Fibroblast of skin of back (primary cell): ENCODE measurements at regions not wholly inside any gene's neighbourhood (a gene's known extent, or its start where the extent isn't known, plus 50 kb on each side); places are given as distances from the start of the nearest gene placed in this dataset.
"Not testable (repeated sequence)": the region's sequence is repeated elsewhere in the genome, so short reads cannot be mapped to it uniquely, and the experiment has no call there.

Source experiments
- DNase-seq: peaks from one replicate; pipeline ENCODE4 v3.0.0-alpha.2; 2013

DNA sequence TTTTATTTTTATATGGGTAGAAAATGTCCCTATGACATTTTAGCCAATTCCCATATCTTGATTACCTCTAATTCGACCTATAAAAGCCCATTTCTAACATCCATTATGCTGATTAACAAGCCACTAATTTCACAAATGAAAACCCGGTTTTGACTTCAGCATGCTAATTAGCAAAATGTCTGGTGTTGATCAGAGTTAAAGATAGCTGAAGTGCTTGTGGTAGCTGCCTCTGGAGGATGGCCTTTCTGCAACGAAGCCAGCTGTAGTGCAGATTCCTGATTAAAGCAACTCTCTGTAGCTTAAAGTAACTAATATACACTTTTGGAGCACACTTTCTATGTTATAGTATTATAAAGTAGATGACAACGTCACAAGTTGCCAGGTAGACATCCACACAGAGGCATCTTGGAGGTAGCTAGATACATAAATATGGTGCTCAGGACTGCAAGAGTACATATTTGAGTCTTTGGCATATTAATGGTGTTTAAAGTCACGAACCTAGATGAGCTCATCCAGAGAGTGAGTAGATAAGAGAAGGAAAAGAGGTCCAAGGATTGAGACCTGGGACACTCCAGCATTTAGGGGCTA, 239.5 kb downstream of the BRINP2 start:
- no peak for DNase-seq

DNA sequence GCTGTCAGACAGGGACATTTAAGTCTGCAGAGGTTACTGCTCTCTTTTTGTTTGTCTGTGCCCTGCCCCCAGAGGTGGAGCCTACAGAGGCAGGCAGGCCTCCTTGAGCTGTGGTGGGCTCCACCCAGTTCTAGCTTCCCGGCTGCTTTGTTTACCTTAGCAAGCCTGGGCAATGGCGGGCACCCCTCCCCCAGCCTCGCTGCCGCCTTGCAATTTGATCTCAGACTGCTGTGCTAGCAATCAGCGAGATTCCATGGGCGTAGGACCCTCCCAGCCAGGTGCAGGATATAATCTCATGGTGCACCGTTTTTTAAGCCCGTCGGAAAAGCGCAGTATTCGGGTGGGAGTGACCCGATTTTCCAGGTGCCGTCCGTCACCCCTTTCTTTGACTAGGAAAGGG, 235.6 kb downstream of the BRINP2 start:
- not testable (repeated sequence) for DNase-seq

- DNase-seq = no peak
Measured at GRCh38 chr1:177392336-177392735, 221.6 kb downstream of the BRINP2 start.

GRCh38 chr1:177385760-177386698, 215.3 kb downstream of the BRINP2 start:
- DNase-seq = no peak

DNA sequence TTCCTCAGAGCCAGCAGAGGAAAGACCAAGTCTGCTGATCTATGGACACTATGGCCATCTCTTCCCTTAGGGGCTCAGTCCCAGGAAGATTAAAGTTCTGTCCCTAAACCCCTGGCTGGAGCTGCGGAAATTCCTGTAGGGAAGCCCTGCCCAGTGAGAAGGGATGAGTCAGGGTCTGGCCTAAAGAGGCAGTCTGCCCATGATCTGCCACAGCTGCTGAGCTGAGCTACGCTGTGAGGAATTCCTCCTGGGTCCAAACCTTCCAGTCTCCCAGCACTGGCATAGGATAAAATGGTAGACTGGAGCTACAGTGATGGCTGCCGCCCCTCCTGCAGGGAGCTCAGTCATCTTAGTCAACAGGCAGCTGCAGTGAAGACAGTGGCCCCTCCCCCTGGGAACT, 213.7 kb downstream of the BRINP2 start:
- peak; percentile 15 for DNase-seq

DNA sequence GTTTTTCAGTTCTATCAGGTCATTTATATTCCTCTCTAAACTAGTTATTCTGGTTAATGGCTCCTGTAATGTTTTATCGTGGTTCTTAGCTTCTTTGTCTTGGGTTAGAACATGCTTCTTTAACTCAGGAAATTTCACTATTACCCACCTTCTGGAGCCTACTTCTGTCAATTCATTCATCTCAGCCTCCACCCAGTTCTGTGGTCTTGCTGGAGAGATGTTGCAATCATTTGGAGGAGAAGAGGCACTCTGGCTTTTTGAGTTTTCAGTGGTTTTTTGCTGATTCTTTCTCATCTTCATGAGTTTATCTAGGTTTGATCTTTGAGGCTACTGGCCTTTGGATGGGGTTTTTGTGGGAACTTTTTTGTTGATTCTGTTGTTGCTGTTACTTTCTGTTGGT, 213.0 kb downstream of the BRINP2 start:
- DNase-seq = no peak

DNA sequence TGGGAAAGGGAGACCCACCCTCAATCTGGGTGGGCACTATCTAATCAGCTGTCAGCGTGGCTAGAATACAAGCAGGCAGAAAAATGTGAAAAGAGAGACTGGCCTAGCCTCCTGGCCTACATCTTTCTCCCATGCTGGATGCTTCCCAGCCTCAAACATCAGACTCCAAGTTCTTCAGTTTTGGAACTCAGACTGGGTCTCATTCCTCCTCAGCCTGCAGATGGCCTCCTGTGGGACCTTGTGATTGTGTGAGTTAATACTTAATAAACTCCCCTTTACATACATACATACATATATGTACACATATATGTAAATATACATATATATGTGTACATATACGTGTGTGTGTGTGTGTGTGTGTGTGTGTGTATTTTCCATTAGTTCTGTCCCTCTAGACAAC, 207.1 kb downstream of the BRINP2 start:
- DNase-seq = no peak

DNA sequence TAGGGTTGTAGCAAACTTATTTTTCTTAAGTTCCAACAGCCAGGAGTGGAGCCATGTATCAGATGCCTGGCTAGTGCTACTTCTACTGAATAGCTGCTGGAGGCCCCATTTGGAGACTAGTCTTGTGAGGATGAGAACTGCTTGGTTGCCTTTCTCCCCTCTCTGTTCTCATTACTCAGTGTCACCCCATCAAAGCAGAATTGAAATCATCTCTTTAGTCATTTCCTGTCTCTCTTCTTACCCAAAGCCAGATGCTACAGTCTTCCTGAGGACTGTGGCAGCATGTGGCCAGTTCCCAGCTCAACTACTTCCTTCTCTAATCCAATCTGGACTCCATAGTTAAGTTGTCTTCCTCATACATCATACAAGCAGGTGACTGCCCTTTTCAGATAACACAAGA, 197.5 kb downstream of the BRINP2 start:
- DNase-seq = peak; percentile 13

- no peak for DNase-seq
Measured at GRCh38 chr1:177366091-177366490, 195.3 kb downstream of the BRINP2 start.

GRCh38 chr1:177360791-177361190, 190.0 kb downstream of the BRINP2 start:
- DNase-seq = no peak

DNA sequence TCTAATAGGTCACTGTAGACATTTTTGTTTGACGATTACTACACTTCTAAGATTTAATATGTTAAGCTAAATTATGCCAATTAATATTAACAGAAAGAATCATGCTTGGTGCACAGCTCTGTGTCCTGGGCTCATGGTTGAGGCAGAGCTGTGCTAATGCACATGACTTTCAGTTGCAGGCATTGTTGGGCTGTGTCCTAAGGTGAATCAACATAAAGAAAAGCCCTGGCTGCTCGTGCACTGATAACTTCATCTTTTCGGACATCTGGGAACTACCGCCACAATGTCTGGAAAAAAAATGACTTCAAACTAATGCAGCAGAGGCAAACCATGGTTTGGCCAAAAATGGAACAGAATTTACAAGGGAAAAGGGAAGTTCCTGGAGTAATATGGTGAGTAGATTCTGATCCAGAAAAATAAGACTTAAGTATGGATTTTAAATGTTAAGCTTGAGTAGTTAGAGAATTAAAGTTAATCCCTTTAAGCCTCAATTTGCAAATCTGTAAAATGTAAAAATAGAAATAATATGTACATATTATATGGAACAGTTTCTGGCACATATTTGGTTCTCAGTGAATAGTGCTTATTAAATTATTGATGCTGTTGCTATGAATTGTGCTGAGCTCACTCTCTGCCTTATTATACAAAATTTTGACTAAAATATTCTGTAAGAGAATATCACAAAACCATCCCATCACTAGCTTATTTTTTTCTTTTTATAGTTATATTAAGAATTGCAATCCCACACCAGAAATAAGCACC, 186.1 kb downstream of the BRINP2 start:
- no peak for DNase-seq

- peak; percentile 7 for DNase-seq
Measured at GRCh38 chr1:177355575-177355974, 184.8 kb downstream of the BRINP2 start.

DNA sequence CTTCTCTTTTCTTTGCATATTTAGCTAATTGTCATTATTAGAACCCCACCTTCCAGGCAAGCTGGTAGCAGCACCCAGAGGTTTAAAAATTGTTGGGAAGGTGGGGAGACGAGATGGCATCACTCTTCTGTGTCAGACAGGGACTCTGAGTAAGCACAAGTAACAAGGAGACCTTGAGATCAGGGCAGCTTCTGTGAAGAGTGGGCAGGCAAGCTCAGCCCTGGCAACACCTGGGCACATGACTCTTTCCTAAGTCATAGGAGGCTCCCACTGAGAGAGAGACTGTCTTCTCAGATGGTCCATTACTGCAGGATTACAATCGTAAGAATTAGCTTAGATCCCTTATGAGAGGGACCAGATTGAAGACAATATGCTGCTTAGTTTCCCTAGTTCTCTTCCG, 183.5 kb downstream of the BRINP2 start:
- no peak for DNase-seq

- DNase-seq = no peak
Measured at GRCh38 chr1:177351361-177352108, 180.8 kb downstream of the BRINP2 start.

DNA sequence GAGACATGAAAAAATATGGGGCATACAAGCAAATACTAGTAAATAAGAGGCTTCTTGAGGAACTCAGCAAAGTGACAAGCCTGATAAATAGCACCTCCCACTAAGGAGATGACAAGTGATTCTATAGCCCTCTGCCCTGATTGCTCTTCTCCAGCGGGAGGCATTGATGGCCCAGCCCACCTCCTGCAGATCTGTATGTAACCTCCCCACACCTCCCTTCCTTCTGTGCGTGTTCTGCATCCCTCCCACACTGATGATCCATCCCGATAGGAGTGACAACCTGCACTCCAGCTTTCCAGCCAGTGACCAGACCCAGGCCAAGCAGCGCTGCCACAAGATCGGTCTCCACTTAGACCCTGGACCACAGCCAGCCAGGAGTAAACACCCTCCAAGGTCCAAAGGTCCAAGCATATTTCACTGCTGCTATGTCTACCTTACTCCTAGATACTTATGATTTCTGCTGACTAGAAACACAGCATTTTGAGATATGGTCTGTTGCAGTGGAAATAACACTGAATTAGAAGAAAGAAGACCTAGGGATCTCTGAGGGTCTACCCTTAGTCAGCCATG, 176.1 kb downstream of the BRINP2 start:
- no peak for DNase-seq

GRCh38 chr1:177343445-177343844, 172.7 kb downstream of the BRINP2 start:
- DNase-seq = no peak

DNA sequence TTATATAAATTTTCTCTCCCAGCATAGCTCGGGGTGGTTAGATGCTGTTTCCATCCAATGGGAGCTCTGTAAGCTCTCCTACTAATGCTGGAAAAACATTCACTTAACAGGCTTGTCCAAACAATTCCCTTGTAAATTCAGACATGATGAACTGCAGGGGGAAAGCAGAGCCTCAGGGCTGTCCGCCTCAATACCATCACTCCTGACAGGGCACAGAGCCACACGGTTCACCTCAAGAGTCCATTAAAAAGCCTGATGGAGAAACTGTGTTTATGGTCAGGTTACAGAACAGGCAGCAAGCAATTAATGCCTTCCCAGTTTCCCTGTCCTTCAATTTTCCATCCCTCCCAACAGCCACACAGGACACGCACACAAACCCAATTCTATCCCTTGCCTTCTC, 171.0 kb downstream of the BRINP2 start:
- DNase-seq = no peak

DNA sequence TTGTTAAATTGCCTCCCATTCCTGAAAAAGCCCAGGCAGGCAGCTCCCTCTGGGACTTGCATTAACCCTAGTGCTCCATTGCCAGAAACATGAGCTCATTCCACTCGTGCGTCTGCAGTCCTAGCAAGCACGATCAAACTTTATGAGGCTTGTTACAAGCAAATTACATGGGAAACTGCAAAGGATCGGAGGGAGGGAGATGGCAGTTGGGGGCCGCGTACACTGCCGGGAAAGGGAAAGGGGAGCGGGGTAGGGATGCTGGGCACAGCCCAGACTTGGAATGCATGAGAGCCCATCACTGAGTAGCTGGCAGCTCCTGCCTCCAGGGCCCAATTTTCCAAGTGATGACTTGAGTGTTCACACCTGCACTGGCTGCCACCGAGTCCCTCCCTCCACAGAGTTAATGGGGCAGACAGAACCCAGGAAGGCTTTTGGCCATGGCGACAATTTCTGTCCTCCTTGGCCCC, 169.9 kb downstream of the BRINP2 start:
- no peak for DNase-seq

GRCh38 chr1:177338376-177338775, 167.6 kb downstream of the BRINP2 start:
- DNase-seq = no peak

- DNase-seq = no peak
Measured at GRCh38 chr1:177334903-177335302, 164.1 kb downstream of the BRINP2 start.

GRCh38 chr1:177333936-177334595, 163.3 kb downstream of the BRINP2 start:
- peak; percentile 23 for DNase-seq
